Fibroblast of lung (primary cell): ENCODE measurements at regions not wholly inside any gene's neighbourhood (a gene's known extent, or its start where the extent isn't known, plus 50 kb on each side); places are given as distances from the start of the nearest gene placed in this dataset.

Experiments
- EZH2 ChIP-seq: IDR thresholded peaks from 2 replicates; pipeline ENCODE4 v1.5.1; 2012; ENCODE audit warnings: low read length, control low read depth, mild to moderate bottlenecking; ENCODE audit errors: missing control alignments
- TF ChIP-seq, protein P1 (sequence below), 2 donors: IDR thresholded peaks in 1 of 2; conservative IDR thresholded peaks in 1 of 2; 1 replicate in 1 of 2; 2 replicates in 1 of 2; pipeline ENCODE4 v1.5.1; 2011 to 2012; ENCODE audit warnings: low read length in 2 of 2, control low read depth in 1 of 2, inconsistent platforms in 1 of 2, low read depth in 1 of 2, mild to moderate bottlenecking in 1 of 2

DNA sequence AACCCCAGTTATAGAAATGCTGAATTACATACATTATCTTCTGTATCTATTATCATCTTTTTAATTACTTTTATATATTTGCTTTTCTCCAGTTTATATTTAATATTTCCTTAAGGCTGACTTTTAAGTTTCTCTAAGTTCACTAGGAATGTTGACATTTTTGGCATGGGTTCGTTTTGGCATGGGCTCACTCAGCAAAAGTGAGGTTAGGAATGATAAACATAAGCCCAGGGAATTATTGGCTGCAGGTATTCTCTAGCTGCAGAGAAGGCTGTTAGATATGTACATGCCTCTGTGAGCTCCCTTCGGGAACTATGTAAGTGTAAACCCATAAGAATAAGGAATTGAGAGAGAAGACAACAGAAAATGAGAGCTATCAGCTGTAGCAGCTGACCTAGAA is 63.6 kb upstream of the RAB18 start:
- TF ChIP-seq, protein P1, sequence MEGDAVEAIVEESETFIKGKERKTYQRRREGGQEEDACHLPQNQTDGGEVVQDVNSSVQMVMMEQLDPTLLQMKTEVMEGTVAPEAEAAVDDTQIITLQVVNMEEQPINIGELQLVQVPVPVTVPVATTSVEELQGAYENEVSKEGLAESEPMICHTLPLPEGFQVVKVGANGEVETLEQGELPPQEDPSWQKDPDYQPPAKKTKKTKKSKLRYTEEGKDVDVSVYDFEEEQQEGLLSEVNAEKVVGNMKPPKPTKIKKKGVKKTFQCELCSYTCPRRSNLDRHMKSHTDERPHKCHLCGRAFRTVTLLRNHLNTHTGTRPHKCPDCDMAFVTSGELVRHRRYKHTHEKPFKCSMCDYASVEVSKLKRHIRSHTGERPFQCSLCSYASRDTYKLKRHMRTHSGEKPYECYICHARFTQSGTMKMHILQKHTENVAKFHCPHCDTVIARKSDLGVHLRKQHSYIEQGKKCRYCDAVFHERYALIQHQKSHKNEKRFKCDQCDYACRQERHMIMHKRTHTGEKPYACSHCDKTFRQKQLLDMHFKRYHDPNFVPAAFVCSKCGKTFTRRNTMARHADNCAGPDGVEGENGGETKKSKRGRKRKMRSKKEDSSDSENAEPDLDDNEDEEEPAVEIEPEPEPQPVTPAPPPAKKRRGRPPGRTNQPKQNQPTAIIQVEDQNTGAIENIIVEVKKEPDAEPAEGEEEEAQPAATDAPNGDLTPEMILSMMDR (conservative IDR thresholded peaks at IDR 0.05 in 1 of 2, IDR thresholded peaks at IDR 0.05 in 1 of 2; ENCODE audit: low read depth in 1 of 2, low read length in 2 of 2): no peak
- TF ChIP-seq EZH2: no peak
